NB4 (cell line): ENCODE measurements at regions not wholly inside any gene's neighbourhood (a gene's known extent, or its start where the extent isn't known, plus 50 kb on each side); places are given as distances from the start of the nearest gene placed in this dataset.

Source experiments
- DNase-seq: peaks from one replicate; pipeline ENCODE4 v3.0.0; 2010; ENCODE audit warnings: low read depth
- H3K4me3 ChIP-seq: one replicate; pipeline ENCODE4 v1.5.1; 2011; ENCODE audit warnings: mild to moderate bottlenecking, low read depth, low read length, moderate library complexity
- MYC ChIP-seq: IDR thresholded peaks from 2 replicates; pipeline ENCODE4 v1.6.1; 2011; ENCODE audit warnings: low read depth, low read length
- POLR2A ChIP-seq: IDR thresholded peaks from 2 replicates; pipeline ENCODE4 v1.6.1; 2011; ENCODE audit warnings: mild to moderate bottlenecking; ENCODE audit not compliant: insufficient read length; ENCODE audit errors: extremely low read depth
- TF ChIP-seq, protein P1 (sequence below): IDR thresholded peaks from 2 replicates; pipeline ENCODE4 v1.6.1; 2011; ENCODE audit warnings: low read depth, low read length
- TF ChIP-seq, protein P2 (sequence below): IDR thresholded peaks from one replicate; pipeline ENCODE4 v1.5.1; 2012; ENCODE audit warnings: low read depth, low read length

DNA sequence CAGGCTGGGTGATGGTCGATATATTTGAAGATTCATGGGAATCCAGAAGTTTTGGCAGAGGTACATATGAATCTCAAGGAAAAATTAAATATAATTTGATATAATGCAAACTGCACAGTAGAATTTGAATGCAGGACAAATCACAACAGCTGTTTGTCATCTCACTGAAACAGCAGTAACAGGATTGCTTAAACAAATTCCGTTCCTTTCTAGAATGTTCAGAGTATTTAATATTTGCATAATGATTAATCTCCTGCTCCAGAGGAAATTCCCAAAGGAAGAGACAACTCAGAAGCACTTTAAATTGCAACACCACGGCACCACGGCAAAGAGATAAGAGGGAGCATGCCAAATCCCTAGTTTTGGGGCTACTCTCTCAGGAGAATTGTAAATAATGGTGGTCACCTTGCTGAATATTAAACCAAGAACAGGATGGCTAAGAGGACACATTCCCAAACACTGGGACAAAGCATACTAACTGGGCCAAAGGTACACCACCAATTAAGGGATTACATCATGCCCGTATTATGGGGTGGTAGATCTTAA lies 67.8 kb upstream of the MAP4K3 start:
- TF ChIP-seq POLR2A, result no peak
- TF ChIP-seq, protein P1, sequence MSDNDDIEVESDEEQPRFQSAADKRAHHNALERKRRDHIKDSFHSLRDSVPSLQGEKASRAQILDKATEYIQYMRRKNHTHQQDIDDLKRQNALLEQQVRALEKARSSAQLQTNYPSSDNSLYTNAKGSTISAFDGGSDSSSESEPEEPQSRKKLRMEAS, result no peak
- TF ChIP-seq MYC, result no peak
- TF ChIP-seq, protein P2, sequence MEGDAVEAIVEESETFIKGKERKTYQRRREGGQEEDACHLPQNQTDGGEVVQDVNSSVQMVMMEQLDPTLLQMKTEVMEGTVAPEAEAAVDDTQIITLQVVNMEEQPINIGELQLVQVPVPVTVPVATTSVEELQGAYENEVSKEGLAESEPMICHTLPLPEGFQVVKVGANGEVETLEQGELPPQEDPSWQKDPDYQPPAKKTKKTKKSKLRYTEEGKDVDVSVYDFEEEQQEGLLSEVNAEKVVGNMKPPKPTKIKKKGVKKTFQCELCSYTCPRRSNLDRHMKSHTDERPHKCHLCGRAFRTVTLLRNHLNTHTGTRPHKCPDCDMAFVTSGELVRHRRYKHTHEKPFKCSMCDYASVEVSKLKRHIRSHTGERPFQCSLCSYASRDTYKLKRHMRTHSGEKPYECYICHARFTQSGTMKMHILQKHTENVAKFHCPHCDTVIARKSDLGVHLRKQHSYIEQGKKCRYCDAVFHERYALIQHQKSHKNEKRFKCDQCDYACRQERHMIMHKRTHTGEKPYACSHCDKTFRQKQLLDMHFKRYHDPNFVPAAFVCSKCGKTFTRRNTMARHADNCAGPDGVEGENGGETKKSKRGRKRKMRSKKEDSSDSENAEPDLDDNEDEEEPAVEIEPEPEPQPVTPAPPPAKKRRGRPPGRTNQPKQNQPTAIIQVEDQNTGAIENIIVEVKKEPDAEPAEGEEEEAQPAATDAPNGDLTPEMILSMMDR, result no peak
- no peak for DNase-seq
- H3K4me3 ChIP-seq, result no peak overlapping the region

DNA sequence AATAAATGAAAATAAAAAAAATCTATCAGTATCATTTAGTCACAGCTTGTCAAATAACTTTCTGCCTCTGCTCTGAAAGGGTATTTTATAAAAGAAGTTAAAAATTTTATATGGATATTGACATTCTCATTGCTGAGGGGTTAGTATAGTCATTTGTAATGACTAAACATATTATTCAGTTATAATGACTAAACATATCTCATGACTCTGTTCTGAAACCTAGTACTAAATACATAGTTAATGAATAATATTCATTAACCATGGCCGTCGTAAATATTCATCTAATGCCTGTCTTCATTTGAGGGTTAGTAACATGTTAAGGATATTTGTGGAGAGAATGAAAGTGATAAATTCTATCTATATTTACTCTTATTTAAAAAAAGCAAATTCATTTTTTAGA lies 69.1 kb upstream of the MAP4K3 start:
- DNase-seq, result no peak
- TF ChIP-seq, protein P1, result no peak
- no peak for TF ChIP-seq POLR2A
- TF ChIP-seq, protein P2, result no peak
- no peak for TF ChIP-seq MYC
- H3K4me3 ChIP-seq, result no peak overlapping the region

DNA sequence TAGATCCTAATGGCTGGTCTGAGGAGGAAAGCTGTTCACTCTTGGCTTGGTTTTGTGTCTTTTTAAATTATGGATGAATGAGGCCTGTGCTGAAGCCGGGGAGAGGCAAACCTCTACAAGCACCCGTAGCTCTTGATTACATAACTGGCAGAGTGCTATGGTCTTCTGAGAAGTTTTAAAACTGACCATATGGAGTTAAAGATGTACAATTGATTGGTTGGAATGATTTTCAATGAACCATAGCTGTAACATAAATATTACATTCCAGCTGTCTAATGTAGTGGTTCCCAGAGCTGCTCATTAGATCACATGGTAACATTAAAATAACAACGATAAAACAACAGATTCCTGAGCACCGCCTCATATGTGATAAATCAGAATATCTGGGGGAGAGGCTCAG lies 71.1 kb upstream of the MAP4K3 start:
- TF ChIP-seq, protein P2, result no peak
- no peak for TF ChIP-seq POLR2A

DNA sequence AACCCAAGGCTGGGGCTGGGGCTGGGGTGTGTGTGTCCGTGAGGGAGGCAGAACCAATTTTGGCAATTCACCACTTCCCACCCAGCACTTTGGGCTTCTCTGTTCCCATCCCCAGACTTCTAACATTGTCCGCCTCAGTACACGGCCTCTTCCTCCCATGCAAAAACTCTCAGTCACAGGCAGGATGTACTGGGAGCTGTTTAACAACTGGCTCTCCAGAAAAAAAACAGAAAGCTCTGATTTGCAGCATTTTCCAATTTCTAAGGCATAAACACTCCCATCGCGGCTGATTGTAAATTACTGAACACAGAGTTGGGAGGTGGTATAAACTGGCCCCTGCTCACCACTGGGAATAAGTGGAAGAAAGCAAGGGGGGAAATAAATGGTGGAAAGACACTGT lies 73.1 kb upstream of the MAP4K3 start:
- no peak for DNase-seq
- TF ChIP-seq MYC, result no peak
- TF ChIP-seq, protein P1, result no peak
- TF ChIP-seq POLR2A, result no peak
- TF ChIP-seq, protein P2, result no peak
- H3K4me3 ChIP-seq, result no peak overlapping the region

More for the DNA sequence above, 71.1 kb upstream of the MAP4K3 start:
- DNase-seq, result no peak
- H3K4me3 ChIP-seq, result no peak overlapping the region

DNA sequence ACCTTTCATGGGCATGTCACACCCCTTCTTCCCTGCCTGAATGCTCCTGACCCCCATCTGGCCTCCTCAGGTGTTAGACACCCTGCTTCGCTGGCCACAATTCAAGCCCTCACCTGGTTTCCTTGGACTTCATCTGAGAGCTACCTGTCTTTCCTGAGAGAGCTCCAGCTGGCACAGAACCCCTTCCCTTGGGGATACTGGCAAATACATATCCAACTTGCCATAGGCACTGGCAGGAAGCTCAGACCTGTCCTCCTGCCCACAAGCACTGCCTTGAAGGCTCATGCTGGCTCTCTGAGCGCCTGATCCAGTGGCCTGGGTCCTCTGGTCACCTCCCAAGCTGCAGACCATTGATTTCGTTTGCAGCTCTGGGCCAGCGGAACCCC lies 74.1 kb upstream of the MAP4K3 start:
- DNase-seq, result no peak
- TF ChIP-seq MYC (no peak), POLR2A (no peak)
- TF ChIP-seq, protein P1, result no peak
- TF ChIP-seq, protein P2, result no peak
- H3K4me3 ChIP-seq, result no peak overlapping the region

DNA sequence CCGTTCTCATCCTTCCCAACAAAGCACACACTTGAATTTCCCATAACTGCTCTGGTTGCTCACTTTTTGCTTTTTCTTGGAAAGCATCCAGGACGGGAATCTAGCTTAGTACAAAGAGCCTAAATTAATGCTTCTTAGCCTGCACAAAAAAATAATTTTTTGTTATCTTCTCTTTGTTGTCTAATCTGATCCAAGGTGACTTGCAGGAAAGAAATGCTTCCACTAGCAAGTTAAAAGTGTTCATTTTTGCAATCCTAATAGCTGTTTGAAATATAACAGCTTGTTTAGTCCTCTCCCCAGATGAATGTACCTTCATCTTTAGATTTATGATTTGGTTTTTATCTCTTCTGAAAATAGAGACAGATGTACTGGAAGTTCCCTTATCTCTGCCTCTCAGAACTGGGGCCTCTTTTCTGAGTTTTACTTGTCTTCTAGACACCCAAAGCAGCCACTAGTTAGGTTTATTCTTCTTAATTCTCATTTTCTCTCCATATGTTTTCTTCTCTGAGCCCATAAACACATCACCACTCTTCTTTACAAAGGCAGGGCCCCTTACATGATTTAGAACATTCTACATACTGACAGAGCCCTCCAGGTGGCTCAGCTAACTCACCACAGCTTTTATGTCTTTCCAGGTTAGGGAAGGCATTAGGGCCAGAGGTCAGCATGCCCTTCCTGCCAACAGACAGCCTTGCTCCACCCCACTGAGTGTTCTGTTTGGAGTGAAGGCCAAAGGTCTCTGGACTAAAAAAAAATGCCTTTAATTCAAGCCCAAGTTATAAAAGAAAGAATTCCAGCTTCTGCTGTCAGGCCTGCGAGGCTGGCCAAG lies 74.7 kb upstream of the MAP4K3 start:
- no peak for DNase-seq
- H3K4me3 ChIP-seq, result no peak overlapping the region
- no peak for TF ChIP-seq POLR2A
- TF ChIP-seq, protein P1, result no peak
- TF ChIP-seq, protein P2, result no peak
- no peak for TF ChIP-seq MYC
